Esophagus muscularis mucosa (tissue), 4 donors: ENCODE measurements at regions not wholly inside any gene's neighbourhood (a gene's known extent, or its start where the extent isn't known, plus 50 kb on each side); places are given as distances from the start of the nearest gene placed in this dataset.

ENCODE experiments used
- DNase-seq: peaks from one replicate; pipeline ENCODE4 v3.0.0-alpha.2; 2017; ENCODE audit errors: extremely low spot score
- H3K27ac ChIP-seq, 4 donors: fragments of 200-600 bp; sonication (generic); replicated peaks in 1 of 4; 1 replicate in 3 of 4; 2 replicates in 1 of 4; pipeline ENCODE4 v1.5.1; 2016 to 2019; ENCODE audit warnings: mild to moderate bottlenecking in 1 of 4
- H3K27me3 ChIP-seq, 4 donors: fragments of 200-600 bp; sonication (generic); one replicate each; pipeline versions ENCODE4 v1.5.1 to v1.6.0; 2016 to 2019
- H3K36me3 ChIP-seq, 4 donors: fragments of 200-600 bp; sonication (generic); one replicate each; pipeline ENCODE4 v1.5.1; 2016 to 2019
- H3K4me1 ChIP-seq, 4 donors: fragments of 200-600 bp; sonication (generic); one replicate each; pipeline ENCODE4 v1.5.1; 2016 to 2019
- H3K4me3 ChIP-seq, 4 donors: fragments of 200-600 bp; sonication (generic); 1 replicate in 2 of 4; 2 replicates in 2 of 4; pipeline ENCODE4 v1.5.1; 2016 to 2019; ENCODE audit warnings: mild to moderate bottlenecking in 4 of 4, moderate library complexity in 1 of 4
- H3K9me3 ChIP-seq, 4 donors: fragments of 200-600 bp; sonication (generic); 1 replicate in 3 of 4; 2 replicates in 1 of 4; pipeline ENCODE4 v1.5.1; 2016 to 2019
- EP300 ChIP-seq: sonication (generic); formaldehyde crosslinking; IDR thresholded peaks from one replicate; pipeline ENCODE4 v1.6.1; 2017; ENCODE audit warnings: antibody characterized with exemption
- POLR2A ChIP-seq: fragments of 450-650 bp; IDR thresholded peaks from one replicate; pipeline ENCODE4 v1.6.1; 2017; ENCODE audit warnings: antibody characterized with exemption, moderate library complexity, mild to moderate bottlenecking, low read depth
- POLR2AphosphoS5 ChIP-seq, 2 donors: sonication (generic); formaldehyde crosslinking; IDR thresholded peaks; one replicate each; pipeline ENCODE4 v1.6.1; 2017; ENCODE audit warnings: antibody characterized with exemption in 2 of 2
- WGBS: methylation state at CpG from one replicate; pipeline ENCODE4 v1.1.5; 2018; 5-methylcytosine and 5-hydroxymethylcytosine counted together
- intact Hi-C: fragments of 100-400 bp; cut with DNase I; formaldehyde crosslinking; loops from one replicate; pipeline ENCODE4 v1.15.1; 2023
- TF ChIP-seq, protein P1 (sequence below), 3 experiments: fragments of 200-600 bp in 2 of 3; fragments of 450-650 bp in 1 of 3; sonication (generic) in 2 of 3; IDR thresholded peaks; one replicate each; pipeline ENCODE4 v1.5.1; 2017 to 2019; ENCODE audit warnings: antibody characterized with exemption in 3 of 3, mild to moderate bottlenecking in 2 of 3, moderate library complexity in 1 of 3

- Histone ChIP-seq H3K36me3 (no peaks in the 10 kb centered on the region), H3K4me1 (no peaks in the 10 kb centered on the region), H3K9me3 (no peaks in the 10 kb centered on the region), H3K27me3 (no peaks in the 10 kb centered on the region), H3K4me3 (no peak overlapping the region), H3K27ac (no peak overlapping the region)
- no peak for TF ChIP-seq POLR2A
- no peak for TF ChIP-seq EP300
- TF ChIP-seq, protein P1, sequence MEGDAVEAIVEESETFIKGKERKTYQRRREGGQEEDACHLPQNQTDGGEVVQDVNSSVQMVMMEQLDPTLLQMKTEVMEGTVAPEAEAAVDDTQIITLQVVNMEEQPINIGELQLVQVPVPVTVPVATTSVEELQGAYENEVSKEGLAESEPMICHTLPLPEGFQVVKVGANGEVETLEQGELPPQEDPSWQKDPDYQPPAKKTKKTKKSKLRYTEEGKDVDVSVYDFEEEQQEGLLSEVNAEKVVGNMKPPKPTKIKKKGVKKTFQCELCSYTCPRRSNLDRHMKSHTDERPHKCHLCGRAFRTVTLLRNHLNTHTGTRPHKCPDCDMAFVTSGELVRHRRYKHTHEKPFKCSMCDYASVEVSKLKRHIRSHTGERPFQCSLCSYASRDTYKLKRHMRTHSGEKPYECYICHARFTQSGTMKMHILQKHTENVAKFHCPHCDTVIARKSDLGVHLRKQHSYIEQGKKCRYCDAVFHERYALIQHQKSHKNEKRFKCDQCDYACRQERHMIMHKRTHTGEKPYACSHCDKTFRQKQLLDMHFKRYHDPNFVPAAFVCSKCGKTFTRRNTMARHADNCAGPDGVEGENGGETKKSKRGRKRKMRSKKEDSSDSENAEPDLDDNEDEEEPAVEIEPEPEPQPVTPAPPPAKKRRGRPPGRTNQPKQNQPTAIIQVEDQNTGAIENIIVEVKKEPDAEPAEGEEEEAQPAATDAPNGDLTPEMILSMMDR (IDR thresholded peaks at IDR 0.05) = no peak
- TF ChIP-seq POLR2AphosphoS5 (IDR thresholded peaks at IDR 0.05) = no peak
- intact Hi-C loops = no loop called here
- DNase-seq = no peak
- 79% methylated on average over 2 of the region's 2 CpGs for WGBS
Observed at GRCh38 chr3:102237838-102238237, 197.0 kb upstream of the ZPLD1 start.

DNA sequence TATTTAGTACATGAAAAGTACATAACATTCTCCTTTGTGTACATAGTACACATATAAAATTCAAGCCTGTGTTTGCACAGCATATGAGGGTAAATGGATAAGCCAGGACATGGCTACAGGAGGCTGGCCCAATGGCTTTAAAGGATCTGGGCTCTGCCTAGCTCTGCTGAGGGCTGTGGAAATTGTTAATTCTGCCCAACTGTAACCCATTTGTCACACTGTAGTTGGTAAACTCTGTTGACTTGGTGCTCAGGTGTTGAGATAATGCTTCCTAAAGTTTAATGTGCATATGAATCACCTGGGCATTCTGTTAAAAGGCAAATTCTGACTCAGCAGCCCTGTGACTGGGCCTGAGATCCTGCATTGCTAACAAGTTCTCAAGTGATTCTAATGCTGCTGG, 196.5 kb upstream of the ZPLD1 start:
- no peak for DNase-seq
- H3K4me1 ChIP-seq = no peaks in the 10 kb centered on the region
- H3K27ac ChIP-seq = no peak overlapping the region
- intact Hi-C loops = no loop called here
- no peaks in the 10 kb centered on the region for H3K36me3 ChIP-seq
- H3K9me3 ChIP-seq = no peaks in the 10 kb centered on the region
- no peak overlapping the region for H3K4me3 ChIP-seq
- no peaks in the 10 kb centered on the region for H3K27me3 ChIP-seq
- TF ChIP-seq, protein P1 (IDR thresholded peaks at IDR 0.05) = no peak

DNA sequence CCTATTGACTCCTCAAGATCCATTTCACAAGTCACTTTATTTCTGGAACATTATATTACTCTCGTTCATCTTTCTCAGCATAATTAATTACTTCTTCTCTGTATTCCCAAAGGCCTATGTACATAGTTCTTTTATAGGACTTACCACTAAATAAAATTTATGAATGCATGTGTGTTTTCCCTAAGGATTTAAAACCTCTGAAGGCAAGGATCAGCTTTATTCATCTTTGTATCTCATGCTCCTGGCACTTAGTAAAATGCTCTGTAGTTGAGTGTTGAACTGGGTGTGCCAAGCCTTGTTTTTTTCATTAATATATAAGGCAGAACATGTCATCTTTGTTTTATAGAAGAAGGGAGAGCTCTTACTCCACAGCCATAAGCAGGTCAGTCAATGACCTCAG, 194.1 kb upstream of the ZPLD1 start:
- WGBS = 65% methylated on average over 1 of the region's 1 CpG
- H3K4me1 ChIP-seq = no peaks in the 10 kb centered on the region
- TF ChIP-seq EP300 (no peak), POLR2A (no peak), POLR2AphosphoS5 (IDR thresholded peaks at IDR 0.05) (no peak)
- TF ChIP-seq, protein P1 (IDR thresholded peaks at IDR 0.05) = no peak
- intact Hi-C loops = no loop called here
- H3K27ac ChIP-seq = no peak overlapping the region
- no peak overlapping the region for H3K4me3 ChIP-seq
- no peaks in the 10 kb centered on the region for H3K27me3 ChIP-seq
- no peaks in the 10 kb centered on the region for H3K9me3 ChIP-seq
- H3K36me3 ChIP-seq = no peaks in the 10 kb centered on the region
- no peak for DNase-seq

DNA sequence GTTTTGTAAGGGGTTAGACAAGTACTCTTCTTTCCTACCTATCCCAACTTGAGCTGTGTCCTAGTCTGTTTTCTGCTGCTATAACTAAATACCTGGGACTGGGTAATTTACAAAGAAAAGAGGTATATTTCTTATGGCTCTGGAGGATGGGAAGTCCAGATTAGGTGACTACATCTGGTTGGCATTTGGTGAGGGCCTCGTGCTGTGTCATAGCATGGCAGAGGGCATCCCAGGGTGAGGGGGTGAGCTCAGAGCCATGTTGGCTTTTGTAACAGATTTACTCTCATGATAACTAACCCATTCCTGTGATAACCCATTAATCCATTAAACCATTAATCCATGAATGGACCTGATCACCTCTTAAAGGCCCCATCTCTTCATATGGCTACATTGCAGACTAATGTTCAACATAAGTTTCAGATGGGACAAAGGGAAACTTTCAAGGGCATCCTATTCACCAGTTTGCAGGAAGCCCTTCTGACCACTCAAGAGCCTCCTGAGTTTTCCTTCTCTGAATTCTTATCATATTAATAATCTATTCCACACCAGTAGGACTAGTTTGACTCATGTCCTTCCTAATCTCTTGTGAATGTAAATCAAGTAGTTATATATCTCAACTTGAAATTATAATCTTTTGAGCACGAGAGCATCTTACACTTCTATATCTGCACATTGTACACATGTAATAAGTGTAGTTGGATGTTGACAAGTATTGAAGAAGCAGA, 185.7 kb upstream of the ZPLD1 start:
- Histone ChIP-seq H3K36me3 (no peaks in the 10 kb centered on the region), H3K27me3 (no peaks in the 10 kb centered on the region), H3K4me1 (no peaks in the 10 kb centered on the region), H3K27ac (no peak overlapping the region), H3K9me3 (no peaks in the 10 kb centered on the region), H3K4me3 (no peak overlapping the region)
- no peak for TF ChIP-seq EP300
- TF ChIP-seq, protein P1 (IDR thresholded peaks at IDR 0.05) = no peak
- TF ChIP-seq POLR2AphosphoS5 (IDR thresholded peaks at IDR 0.05) = no peak
- no peak for TF ChIP-seq POLR2A
- DNase-seq = no peak
- WGBS = 84% methylated on average over 2 of the region's 2 CpGs
- intact Hi-C loops = no loop called here

DNA sequence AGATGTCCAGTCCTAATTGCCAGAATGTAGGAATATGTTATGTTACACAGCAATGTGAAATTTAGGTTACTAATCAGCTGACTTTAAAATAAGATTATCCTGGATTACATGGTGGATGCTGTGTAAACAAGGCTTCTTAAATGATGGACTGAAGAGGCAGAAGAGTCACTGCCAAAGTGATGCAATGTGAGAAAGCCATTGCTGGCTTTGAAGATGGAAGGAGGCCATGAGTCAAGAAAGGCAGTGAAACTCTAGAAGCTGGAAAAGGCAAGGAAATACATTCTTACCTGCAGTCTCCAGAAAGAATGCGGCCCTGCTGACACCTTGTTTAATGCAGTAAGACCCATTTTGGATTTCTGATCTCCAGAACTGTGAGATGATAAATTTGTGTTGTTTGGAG, 179.1 kb upstream of the ZPLD1 start:
- intact Hi-C loops = no loop called here
- Histone ChIP-seq H3K4me3 (no peak overlapping the region), H3K4me1 (no peaks in the 10 kb centered on the region), H3K36me3 (no peaks in the 10 kb centered on the region), H3K27me3 (no peaks in the 10 kb centered on the region), H3K27ac (no peak overlapping the region), H3K9me3 (no peaks in the 10 kb centered on the region)
- 95% methylated on average over 1 of the region's 1 CpG for WGBS
- no peak for TF ChIP-seq EP300
- no peak for TF ChIP-seq POLR2AphosphoS5 (IDR thresholded peaks at IDR 0.05)
- TF ChIP-seq POLR2A = no peak
- TF ChIP-seq, protein P1 (IDR thresholded peaks at IDR 0.05) = no peak
- DNase-seq = no peak
